ENCODE measurements at regions not wholly inside any gene's neighbourhood (a gene's known extent, or its start where the extent isn't known, plus 50 kb on each side); places are given as distances from the start of the nearest gene placed in this dataset.
A peak's percentile ranks its signal among the peaks of the same experiment; 100 is the strongest.

GRCh38 chr2:76579911-76580310 lies 869.2 kb upstream of the GCFC2 start:
- no peak for DNase-seq (ENCODE audit: low spot score)

- DNase-seq (ENCODE audit: low spot score): no peak
These were observed 862.3 kb upstream of the GCFC2 start for GRCh38 chr2:76572981-76573380.

GRCh38 chr2:76569819-76570218 lies 859.1 kb upstream of the GCFC2 start:
- no peak for DNase-seq (ENCODE audit: low spot score)

- no peak for DNase-seq (ENCODE audit: low spot score)
These were observed 856.8 kb upstream of the GCFC2 start for GRCh38 chr2:76567478-76567877.

- DNase-seq (ENCODE audit: low spot score): no peak
These were observed 854.0 kb upstream of the GCFC2 start for GRCh38 chr2:76564734-76565133.

GRCh38 chr2:76563730-76564129 lies 853.0 kb upstream of the GCFC2 start:
- no peak for DNase-seq (ENCODE audit: low spot score)

GRCh38 chr2:76558157-76558556 lies 847.4 kb upstream of the GCFC2 start:
- no peak for DNase-seq (ENCODE audit: low spot score)

- DNase-seq (ENCODE audit: low spot score): no peak
These were observed 845.3 kb upstream of the GCFC2 start for GRCh38 chr2:76556018-76556417.

- no peak for DNase-seq (ENCODE audit: low spot score)
These were observed 835.5 kb upstream of the GCFC2 start for GRCh38 chr2:76546207-76546606.

GRCh38 chr2:76544901-76545300 lies 834.2 kb upstream of the GCFC2 start:
- no peak for DNase-seq (ENCODE audit: low spot score)

- DNase-seq (ENCODE audit: low spot score): no peak
These were observed 806.8 kb upstream of the GCFC2 start for GRCh38 chr2:76517574-76517909.

GRCh38 chr2:76516861-76517573 lies 806.3 kb upstream of the GCFC2 start:
- DNase-seq (ENCODE audit: low spot score): no peak

- no peak for DNase-seq (ENCODE audit: low spot score)
These were observed 801.6 kb upstream of the GCFC2 start for GRCh38 chr2:76512201-76512820.

- DNase-seq (ENCODE audit: low spot score): peak; percentile 25
These were observed 795.8 kb upstream of the GCFC2 start for GRCh38 chr2:76506538-76506937.

GRCh38 chr2:76501641-76502040 lies 790.9 kb upstream of the GCFC2 start:
- no peak for DNase-seq (ENCODE audit: low spot score)

- DNase-seq (ENCODE audit: low spot score): no peak
These were observed 787.6 kb upstream of the GCFC2 start for GRCh38 chr2:76498360-76498759.

GRCh38 chr2:76491503-76491902 lies 780.8 kb upstream of the GCFC2 start:
- DNase-seq (ENCODE audit: low spot score): peak; percentile 42

- no peak for DNase-seq (ENCODE audit: low spot score)
These were observed 767.7 kb upstream of the GCFC2 start for GRCh38 chr2:76478266-76479035.

GRCh38 chr2:76472946-76473345 lies 762.2 kb upstream of the GCFC2 start:
- DNase-seq (ENCODE audit: low spot score): no peak

GRCh38 chr2:76469066-76469465 lies 758.4 kb upstream of the GCFC2 start:
- DNase-seq (ENCODE audit: low spot score): no peak

GRCh38 chr2:76467326-76467725 lies 756.6 kb upstream of the GCFC2 start:
- DNase-seq (ENCODE audit: low spot score): no peak

GRCh38 chr2:76464310-76464709 lies 753.6 kb upstream of the GCFC2 start:
- no peak for DNase-seq (ENCODE audit: low spot score)

GRCh38 chr2:76461431-76461830 lies 750.7 kb upstream of the GCFC2 start:
- DNase-seq (ENCODE audit: low spot score): no peak

Measured in H4 (cell line).